GM21360 (cell line): ENCODE measurements at regions not wholly inside any gene's neighbourhood (a gene's known extent, or its start where the extent isn't known, plus 50 kb on each side); places are given as distances from the start of the nearest gene placed in this dataset.
"Not testable (repeated sequence)": the region's sequence is repeated elsewhere in the genome, so short reads cannot be mapped to it uniquely, and the experiment has no call there.

ENCODE experiments used
- ATAC-seq: cut with Tn5 transposase; IDR thresholded peaks from one replicate; pipeline ENCODE4 v1.9.1; 2021; ENCODE audit warnings: mild to moderate bottlenecking, moderate library complexity; ENCODE audit not compliant: unreplicated experiment

GRCh38 chr5:144048259-144048856 is 122.1 kb downstream of the YIPF5 start:
- ATAC-seq: no peak

GRCh38 chr5:144055391-144055790 is 115.1 kb downstream of the YIPF5 start:
- ATAC-seq: not testable (repeated sequence)

- not testable (repeated sequence) for ATAC-seq
Observed at GRCh38 chr5:144060091-144060490, 110.4 kb downstream of the YIPF5 start.

- ATAC-seq: no peak
Observed at GRCh38 chr5:144060598-144060997, 109.9 kb downstream of the YIPF5 start.

- ATAC-seq: no peak
Observed at GRCh38 chr5:144065786-144066185, 104.7 kb downstream of the YIPF5 start.

- no peak for ATAC-seq
Observed at GRCh38 chr5:144072518-144072927, 97.9 kb downstream of the YIPF5 start.

GRCh38 chr5:144076521-144077083 is 93.9 kb downstream of the YIPF5 start:
- ATAC-seq: no peak

- ATAC-seq: no peak
Observed at GRCh38 chr5:144083185-144083584, 87.3 kb downstream of the YIPF5 start.

GRCh38 chr5:144084971-144085370 is 85.5 kb downstream of the YIPF5 start:
- ATAC-seq: no peak

- no peak for ATAC-seq
Observed at GRCh38 chr5:144085381-144085780, 85.1 kb downstream of the YIPF5 start.

- no peak for ATAC-seq
Observed at GRCh38 chr5:144086295-144086694, 84.2 kb downstream of the YIPF5 start.

- no peak for ATAC-seq
Observed at GRCh38 chr5:144087576-144087975, 82.9 kb downstream of the YIPF5 start.

GRCh38 chr5:144088206-144089064 is 82.0 kb downstream of the YIPF5 start:
- ATAC-seq: no peak

- peak; percentile 71 for ATAC-seq
Observed at GRCh38 chr5:144089401-144090021, 80.9 kb downstream of the YIPF5 start.

- ATAC-seq: no peak
Observed at GRCh38 chr5:144092508-144092907, 78.0 kb downstream of the YIPF5 start.

- ATAC-seq: no peak
Observed at GRCh38 chr5:144093400-144093799, 77.1 kb downstream of the YIPF5 start.

- ATAC-seq: no peak
Observed at GRCh38 chr5:144093868-144094267, 76.6 kb downstream of the YIPF5 start.

- no peak for ATAC-seq
Observed at GRCh38 chr5:144100702-144101101, 69.8 kb downstream of the YIPF5 start.

- ATAC-seq: no peak
Observed at GRCh38 chr5:144101616-144102015, 68.8 kb downstream of the YIPF5 start.

- no peak for ATAC-seq
Observed at GRCh38 chr5:144102361-144102760, 68.1 kb downstream of the YIPF5 start.

GRCh38 chr5:144102979-144103378 is 67.5 kb downstream of the YIPF5 start:
- no peak for ATAC-seq
